SK-N-MC (cell line): ENCODE measurements at regions not wholly inside any gene's neighbourhood (a gene's known extent, or its start where the extent isn't known, plus 50 kb on each side); places are given as distances from the start of the nearest gene placed in this dataset.

Experiments
- EZH2 ChIP-seq: fragments of 200-600 bp; sonication (generic); IDR thresholded peaks from one replicate; pipeline ENCODE4 v1.6.1; 2017; ENCODE audit warnings: antibody characterized with exemption
- FOXP2 ChIP-seq: optimal IDR thresholded peaks from 2 replicates; pipeline ENCODE3; 2011; ENCODE audit warnings: mild to moderate bottlenecking, moderate library complexity; ENCODE audit not compliant: insufficient read depth; ENCODE audit errors: extremely low read length, control extremely low read depth
- POLR2AphosphoS5 ChIP-seq: IDR thresholded peaks from 2 replicates; pipeline ENCODE4 v1.6.1; 2012; ENCODE audit warnings: mild to moderate bottlenecking, low read depth, low read length, borderline replicate concordance

- no peak for TF ChIP-seq EZH2
- no peak for TF ChIP-seq POLR2AphosphoS5
- no peak for TF ChIP-seq FOXP2
These were observed 72.3 kb upstream of the SOX4 start for GRCh38 chr6:21521276-21521675.
